Tibial nerve (tissue), 4 donors: ENCODE measurements at regions not wholly inside any gene's neighbourhood (a gene's known extent, or its start where the extent isn't known, plus 50 kb on each side); places are given as distances from the start of the nearest gene placed in this dataset.

Experiments used
- DNase-seq, 2 donors: peaks; one replicate each; pipeline ENCODE4 v3.0.0-alpha.2; 2019; ENCODE audit warnings: low spot score in 2 of 2
- H3K27ac ChIP-seq, 4 donors: fragments of 200-600 bp; sonication (generic) in 3 of 4; one replicate each; pipeline ENCODE4 v1.5.1; 2017 to 2019; ENCODE audit warnings: mild to moderate bottlenecking in 1 of 4
- H3K27me3 ChIP-seq, 2 donors: fragments of 200-600 bp; sonication (generic) in 1 of 2; one replicate each; pipeline versions ENCODE4 v1.5.1 to v1.6.0; 2017 to 2019
- H3K36me3 ChIP-seq, 3 donors: fragments of 200-600 bp; sonication (generic); one replicate each; pipeline ENCODE4 v1.5.1; 2018 to 2019
- H3K4me1 ChIP-seq, 4 donors: fragments of 200-600 bp; sonication (generic) in 3 of 4; one replicate each; pipeline ENCODE4 v1.5.1; 2017 to 2019
- H3K4me3 ChIP-seq, 4 donors: fragments of 200-600 bp; sonication (generic) in 3 of 4; one replicate each; pipeline ENCODE4 v1.5.1; 2017 to 2019; ENCODE audit warnings: mild to moderate bottlenecking in 1 of 4, moderate library complexity in 1 of 4
- H3K9me3 ChIP-seq, 4 donors: fragments of 200-600 bp; sonication (generic) in 3 of 4; one replicate each; pipeline ENCODE4 v1.5.1; 2017 to 2019
- CTCF ChIP-seq, 5 experiments: fragments of 200-600 bp in 3 of 5; fragments of 450-650 bp in 2 of 5; sonication (generic) in 3 of 5; IDR thresholded peaks; one replicate each; pipeline ENCODE4 v1.5.1; 2016 to 2019; ENCODE audit warnings: antibody characterized with exemption in 5 of 5, mild to moderate bottlenecking in 3 of 5, moderate library complexity in 2 of 5
- EP300 ChIP-seq, 2 donors: sonication (generic); formaldehyde crosslinking; IDR thresholded peaks; one replicate each; pipeline ENCODE4 v1.6.1; 2017; ENCODE audit warnings: antibody characterized with exemption in 2 of 2, mild to moderate bottlenecking in 1 of 2
- POLR2A ChIP-seq, 2 donors: fragments of 450-650 bp; IDR thresholded peaks; one replicate each; pipeline ENCODE4 v1.6.1; 2017; ENCODE audit warnings: antibody characterized with exemption in 2 of 2, mild to moderate bottlenecking in 2 of 2, moderate library complexity in 2 of 2
- WGBS, 2 donors: methylation state at CpG; one replicate each; pipeline ENCODE4 v1.1.5; 2018; 5-methylcytosine and 5-hydroxymethylcytosine counted together

GRCh38 chr16:51302042-51302441, 151.0 kb upstream of the SALL1 start:
- DNase-seq: no peak
- Histone ChIP-seq H3K9me3 (peaks cover 0 to 15% (median 0%) of the 10 kb centered on the region in 4 donors), H3K4me3 (no peak overlapping the region), H3K27me3 (no peaks in the 10 kb centered on the region), H3K36me3 (no peaks in the 10 kb centered on the region), H3K4me1 (no peaks in the 10 kb centered on the region), H3K27ac (no peak overlapping the region)
- WGBS, 2 donors: 79 to 90% methylated on average over 1 of the region's 1 CpG
- TF ChIP-seq CTCF (IDR thresholded peaks at IDR 0.05) (no peak), POLR2A (IDR thresholded peaks at IDR 0.05) (no peak)

GRCh38 chr16:51298800-51299199, 147.7 kb upstream of the SALL1 start:
- no peak overlapping the region for H3K4me3 ChIP-seq
- H3K27me3 ChIP-seq: no peaks in the 10 kb centered on the region
- H3K9me3 ChIP-seq: peaks cover 0 to 15% (median 0%) of the 10 kb centered on the region in 4 donors
- H3K4me1 ChIP-seq: no peaks in the 10 kb centered on the region
- 92 to 97% methylated on average over 1 of the region's 1 CpG for WGBS, 2 donors
- H3K27ac ChIP-seq: no peak overlapping the region
- H3K36me3 ChIP-seq: no peaks in the 10 kb centered on the region
- DNase-seq: no peak
- TF ChIP-seq CTCF (IDR thresholded peaks at IDR 0.05): no peak
- TF ChIP-seq EP300 (IDR thresholded peaks at IDR 0.05): no peak
- TF ChIP-seq POLR2A (IDR thresholded peaks at IDR 0.05): no peak

GRCh38 chr16:51290442-51291285, 139.6 kb upstream of the SALL1 start:
- Histone ChIP-seq H3K27ac (no peak overlapping the region), H3K27me3 (no peaks in the 10 kb centered on the region), H3K36me3 (no peaks in the 10 kb centered on the region), H3K4me3 (no peak overlapping the region), H3K4me1 (no peaks in the 10 kb centered on the region), H3K9me3 (no peaks in the 10 kb centered on the region)
- WGBS, 2 donors: 49 to 63% methylated on average over 4 of the region's 4 CpGs
- no peak for TF ChIP-seq EP300 (IDR thresholded peaks at IDR 0.05)
- no peak for TF ChIP-seq POLR2A (IDR thresholded peaks at IDR 0.05)
- TF ChIP-seq CTCF (IDR thresholded peaks at IDR 0.05): no peak
- DNase-seq: no peak

GRCh38 chr16:51289336-51289735, 138.3 kb upstream of the SALL1 start:
- Histone ChIP-seq H3K36me3 (no peaks in the 10 kb centered on the region), H3K27me3 (no peaks in the 10 kb centered on the region), H3K27ac (no peak overlapping the region), H3K4me1 (no peaks in the 10 kb centered on the region), H3K9me3 (no peaks in the 10 kb centered on the region), H3K4me3 (no peak overlapping the region)
- WGBS, 2 donors: 48 to 60% methylated on average over 3 of the region's 3 CpGs
- no peak for DNase-seq
- TF ChIP-seq POLR2A (IDR thresholded peaks at IDR 0.05): no peak
- TF ChIP-seq EP300 (IDR thresholded peaks at IDR 0.05): no peak
- TF ChIP-seq CTCF (IDR thresholded peaks at IDR 0.05): no peak

GRCh38 chr16:51287121-51287755, 136.2 kb upstream of the SALL1 start:
- Histone ChIP-seq H3K27me3 (no peaks in the 10 kb centered on the region), H3K36me3 (no peaks in the 10 kb centered on the region), H3K4me1 (no peaks in the 10 kb centered on the region), H3K4me3 (no peak overlapping the region), H3K27ac (no peak overlapping the region), H3K9me3 (peaks cover 0 to 5% (median 0%) of the 10 kb centered on the region in 4 donors)
- TF ChIP-seq CTCF (IDR thresholded peaks at IDR 0.05) (no peak), EP300 (IDR thresholded peaks at IDR 0.05) (no peak), POLR2A (IDR thresholded peaks at IDR 0.05) (no peak)
- 46 to 47% methylated on average over 14 of the region's 14 CpGs for WGBS, 2 donors
- DNase-seq: no peak
